Peyer's patch (tissue), 4 donors: ENCODE measurements at regions not wholly inside any gene's neighbourhood (a gene's known extent, or its start where the extent isn't known, plus 50 kb on each side); places are given as distances from the start of the nearest gene placed in this dataset.
A peak's percentile ranks its signal among the peaks of the same experiment; 100 is the strongest.

Experiments
- CTCF ChIP-seq, 6 experiments: fragments of 450-650 bp in 4 of 6; fragments of 200-600 bp in 2 of 6; sonication (generic) in 1 of 6; IDR thresholded peaks; one replicate each; pipeline ENCODE4 v1.5.1; 2017 to 2019; ENCODE audit warnings: antibody characterized with exemption in 6 of 6, mild to moderate bottlenecking in 3 of 6, moderate library complexity in 1 of 6
- POLR2A ChIP-seq, 2 donors: fragments of 450-650 bp; IDR thresholded peaks; one replicate each; pipeline ENCODE4 v1.5.1; 2017; ENCODE audit warnings: antibody characterized with exemption in 2 of 2, mild to moderate bottlenecking in 2 of 2, moderate library complexity in 2 of 2

GRCh38 chr13:110965038-110965754 is 50.3 kb upstream of the ANKRD10 start:
- TF ChIP-seq CTCF (IDR thresholded peaks at IDR 0.05) (peak in 1 of 6 experiments; percentile 16), POLR2A (IDR thresholded peaks at IDR 0.05) (no peak)
